Pancreas (tissue), 10 donors: ENCODE measurements at regions not wholly inside any gene's neighbourhood (a gene's known extent, or its start where the extent isn't known, plus 50 kb on each side); places are given as distances from the start of the nearest gene placed in this dataset.

Source experiments
- ATAC-seq, 4 donors: fragments of 200-7000 bp; cut with Tn5 transposase; one replicate each; pipeline versions ENCODE4 v1.8.0 to v1.9.1; 2020; ENCODE audit warnings: mild to moderate bottlenecking in 4 of 4, moderate library complexity in 4 of 4
- DNase-seq, 6 donors: peaks; one replicate each; pipeline ENCODE4 v3.0.0-alpha.2; 2020
- FAIRE-seq: peaks from 2 replicates; lab custom pipeline; 2012; peaks lifted over from hg19 to GRCh38; lab: Jason Lieb, UNC
- H3K27ac ChIP-seq, 4 donors: fragments of 200-600 bp; sonication (generic); 1 replicate in 3 of 4; 2 replicates in 1 of 4; pipeline versions ENCODE4 v1.5.0 to v1.8.0; 2020
- H3K27me3 ChIP-seq, 4 donors: fragments of 200-600 bp; one replicate each; pipeline ENCODE4 v1.8.0; 2021
- H3K36me3 ChIP-seq, 3 donors: fragments of 200-600 bp; sonication (generic) in 1 of 3; one replicate each; pipeline versions ENCODE4 v1.5.0 to v1.8.0; 2020 to 2021
- H3K4me1 ChIP-seq, 3 donors: fragments of 200-600 bp; one replicate each; pipeline ENCODE4 v1.8.0; 2021
- H3K4me3 ChIP-seq, 4 donors: fragments of 200-600 bp; sonication (generic) in 2 of 4; one replicate each; pipeline versions ENCODE4 v1.5.0 to v1.8.0; 2020 to 2021
- H3K9me3 ChIP-seq, 4 donors: fragments of 200-600 bp; one replicate each; pipeline ENCODE4 v1.8.0; 2021
- CTCF ChIP-seq, 4 donors: fragments of 200-600 bp; sonication (generic) in 3 of 4; IDR thresholded peaks; one replicate each; pipeline versions ENCODE4 v1.5.0 to v1.8.0; 2021; ENCODE audit warnings: antibody characterized with exemption in 4 of 4
- WGBS, 2 donors: extraction: QIAGEN DNeasy Blood & Tissue Kit; methylation state at CpG; one replicate each; pipeline ENCODE4 v1.1.7; 2013; 5-methylcytosine and 5-hydroxymethylcytosine counted together
- intact Hi-C, 3 donors: fragments of 100-400 bp; cut with DNase I; formaldehyde crosslinking; loops; one replicate each; pipeline versions ENCODE4 v1.11.1 to v1.14.2; 2022
- donor health status: healthy with polysubstance abuse.
- donor health status: DM: no; HTN: no; CAD: no; lungs with moderate emphysema.
- donor health status: DM: no; HTN: no; CAD: no.
- donor health status: control.
- donor health status: control.
- donor health status: Bipolar disorder and iron deficiency.
- donor health status: DM: yes; HTN: yes; CAD: no.
- donor health status: DM: no; HTN: no; CAD: no.
- donor health status: DM: no; HTN: no; CAD: no.
- donor health status: DM: yes; HTN: yes; CAD: no.

- 43 to 49% methylated on average over 2 of the region's 2 CpGs for WGBS, 2 donors
- ATAC-seq (no peak), FAIRE-seq (no peak), DNase-seq (no peak)
- Histone ChIP-seq H3K4me3 (no peak overlapping the region), H3K4me1 (no peaks in the 10 kb centered on the region), H3K27ac (no peak overlapping the region), H3K36me3 (no peaks in the 10 kb centered on the region), H3K9me3 (no peaks in the 10 kb centered on the region), H3K27me3 (no peaks in the 10 kb centered on the region)
- intact Hi-C loops, result no loop called here
- no peak for TF ChIP-seq CTCF (IDR thresholded peaks at IDR 0.05)
Measured at GRCh38 chr3:34066328-34066727, 267.9 kb downstream of the PDCD6IP start.

DNA sequence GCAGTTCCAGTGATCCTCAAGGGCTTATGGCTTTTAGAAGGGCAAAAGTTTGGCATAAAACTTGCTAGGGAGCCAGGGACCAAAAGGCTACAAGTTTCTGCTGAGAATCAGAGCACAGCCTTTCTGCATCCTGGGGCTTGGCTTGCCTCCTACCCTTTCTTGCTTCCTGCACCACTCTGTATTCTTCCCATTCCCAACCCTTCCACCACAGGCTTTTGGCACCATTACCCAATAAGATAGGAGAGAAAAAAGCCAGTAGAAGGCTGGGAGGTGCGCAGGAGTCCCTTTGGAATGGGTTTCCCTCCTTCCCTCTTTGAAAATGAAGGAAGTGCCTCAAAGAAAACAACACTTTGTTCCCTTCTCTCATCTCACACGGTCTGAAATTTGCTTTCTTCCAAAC, 268.6 kb downstream of the PDCD6IP start:
- no peak for TF ChIP-seq CTCF (IDR thresholded peaks at IDR 0.05)
- Histone ChIP-seq H3K27me3 (no peaks in the 10 kb centered on the region), H3K36me3 (no peaks in the 10 kb centered on the region), H3K4me3 (no peak overlapping the region), H3K9me3 (no peaks in the 10 kb centered on the region), H3K4me1 (no peaks in the 10 kb centered on the region), H3K27ac (no peak overlapping the region)
- FAIRE-seq, result no peak
- WGBS, 2 donors, result 24 to 35% methylated on average over 2 of the region's 2 CpGs
- intact Hi-C loops, result no loop called here
- DNase-seq, result no peak
- ATAC-seq, result no peak

DNA sequence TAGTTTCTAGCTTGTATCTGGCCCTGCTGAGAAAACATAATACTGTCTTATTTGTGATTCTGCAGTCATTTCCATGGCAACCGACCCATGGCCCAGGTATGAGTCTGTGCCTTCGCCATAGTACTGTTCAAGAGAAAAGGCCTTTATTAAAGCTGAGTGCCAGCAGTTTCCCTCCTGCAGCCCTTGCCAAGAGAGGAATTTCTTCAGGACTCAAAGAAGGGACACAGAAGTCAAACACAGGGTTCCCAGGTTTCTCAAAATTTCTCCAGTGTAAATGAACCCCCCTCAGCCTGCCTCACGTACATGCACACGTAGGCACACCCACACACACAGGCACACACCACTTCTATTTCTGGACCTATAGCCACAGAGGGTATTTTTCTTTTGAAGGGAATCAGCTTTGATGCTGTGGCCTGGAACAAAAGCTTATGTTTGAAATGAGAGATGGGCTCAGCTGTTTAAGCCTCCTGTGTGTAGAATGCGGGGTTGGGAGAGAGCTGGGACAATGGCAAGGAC, 269.2 kb downstream of the PDCD6IP start:
- ATAC-seq (no peak), FAIRE-seq (no peak), DNase-seq (no peak)
- WGBS, 2 donors, result 40 to 44% methylated on average over 5 of the region's 5 CpGs
- Histone ChIP-seq H3K9me3 (no peaks in the 10 kb centered on the region), H3K27ac (no peak overlapping the region), H3K4me1 (no peaks in the 10 kb centered on the region), H3K36me3 (no peaks in the 10 kb centered on the region), H3K27me3 (no peaks in the 10 kb centered on the region), H3K4me3 (no peak overlapping the region)
- intact Hi-C loops, result no loop called here
- no peak for TF ChIP-seq CTCF (IDR thresholded peaks at IDR 0.05)

GRCh38 chr3:34068505-34068904, 270.1 kb downstream of the PDCD6IP start:
- Histone ChIP-seq H3K27ac (no peak overlapping the region), H3K27me3 (no peaks in the 10 kb centered on the region), H3K4me1 (no peaks in the 10 kb centered on the region), H3K9me3 (no peaks in the 10 kb centered on the region), H3K4me3 (no peak overlapping the region), H3K36me3 (no peaks in the 10 kb centered on the region)
- no peak for DNase-seq
- WGBS, 2 donors, result 39 to 46% methylated on average over 7 of the region's 7 CpGs
- FAIRE-seq, result no peak
- ATAC-seq, result no peak
- intact Hi-C loops, result no loop called here
- no peak for TF ChIP-seq CTCF (IDR thresholded peaks at IDR 0.05)

GRCh38 chr3:34070831-34071585, 272.6 kb downstream of the PDCD6IP start:
- intact Hi-C loops, result no loop called here
- Histone ChIP-seq H3K27me3 (no peaks in the 10 kb centered on the region), H3K4me3 (no peak overlapping the region), H3K9me3 (no peaks in the 10 kb centered on the region), H3K4me1 (no peaks in the 10 kb centered on the region), H3K36me3 (no peaks in the 10 kb centered on the region), H3K27ac (no peak overlapping the region)
- DNase-seq, result no peak
- ATAC-seq, result no peak
- WGBS, 2 donors, result 64 to 77% methylated on average over 6 of the region's 6 CpGs
- FAIRE-seq, result no peak
- no peak for TF ChIP-seq CTCF (IDR thresholded peaks at IDR 0.05)
